AG04450 (cell line): ENCODE measurements at regions not wholly inside any gene's neighbourhood (a gene's known extent, or its start where the extent isn't known, plus 50 kb on each side); places are given as distances from the start of the nearest gene placed in this dataset.

Experiments
- CTCF ChIA-PET: fragments of 300-600, 350-600 bp; formaldehyde crosslinking; extraction: SDS; loops from one replicate; lab custom pipeline; 2022; ENCODE audit warnings: antibody characterized with exemption, inconsistent platforms; lab: Charles Lee
- POLR2A ChIA-PET: fragments of 350-600 bp; formaldehyde crosslinking; extraction: SDS; loops from one replicate; lab custom pipeline; 2021; ENCODE audit warnings: antibody characterized with exemption, inconsistent platforms; lab: Yijun Ruan, JAX
- DNase-seq: peaks from one replicate; pipeline ENCODE4 v3.0.0-alpha.2; 2011; ENCODE audit warnings: low read depth, low spot score
- H3K27ac ChIP-seq: one replicate; pipeline ENCODE4 v1.5.1; 2012; ENCODE audit warnings: low read depth, low read length, control low read depth
- H3K27me3 ChIP-seq: one replicate; pipeline ENCODE4 v1.6.0; 2012; ENCODE audit warnings: low read length; ENCODE audit not compliant: control insufficient read depth, insufficient read depth
- H3K4me3 ChIP-seq: 2 replicates; pipeline ENCODE4 v1.5.1; 2011; ENCODE audit warnings: mild to moderate bottlenecking, low read depth, low read length, control low read depth
- H3K9me3 ChIP-seq: 2 replicates; pipeline ENCODE4 v1.5.1; 2012; ENCODE audit warnings: low read length; ENCODE audit not compliant: control insufficient read depth, insufficient read depth
- TF ChIP-seq, protein P1 (sequence below): IDR thresholded peaks from 2 replicates; pipeline ENCODE4 v1.5.1; 2011; ENCODE audit warnings: low read depth, low read length, control low read depth, inconsistent platforms

DNA sequence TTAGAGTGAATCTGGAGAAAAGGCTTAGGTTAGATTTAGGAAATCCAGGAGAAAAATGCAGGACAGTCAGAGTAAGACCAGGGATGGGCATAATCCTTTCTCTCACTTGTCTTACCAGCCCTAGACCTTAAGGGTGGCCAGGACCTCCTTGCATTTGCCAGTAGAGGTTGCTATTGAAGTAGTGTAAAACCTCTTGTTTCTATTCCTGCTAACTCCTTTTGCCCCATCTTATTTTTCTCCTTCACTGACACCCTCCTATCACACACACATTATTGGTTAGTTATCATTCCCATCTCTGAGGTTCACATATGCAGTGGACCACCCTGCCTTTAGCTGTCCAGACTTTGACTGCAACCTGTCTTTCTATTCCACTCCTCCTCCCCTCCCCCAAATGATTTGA lies 75.0 kb upstream of the MACF1 start:
- CTCF ChIA-PET: interaction anchor here (0.5 to 1.3 kb wide), 5 partner anchors 19 to 129 kb away, joined by 3 to 4 read pairs (median 3); no protein-coding TSS in a partner anchor

DNA sequence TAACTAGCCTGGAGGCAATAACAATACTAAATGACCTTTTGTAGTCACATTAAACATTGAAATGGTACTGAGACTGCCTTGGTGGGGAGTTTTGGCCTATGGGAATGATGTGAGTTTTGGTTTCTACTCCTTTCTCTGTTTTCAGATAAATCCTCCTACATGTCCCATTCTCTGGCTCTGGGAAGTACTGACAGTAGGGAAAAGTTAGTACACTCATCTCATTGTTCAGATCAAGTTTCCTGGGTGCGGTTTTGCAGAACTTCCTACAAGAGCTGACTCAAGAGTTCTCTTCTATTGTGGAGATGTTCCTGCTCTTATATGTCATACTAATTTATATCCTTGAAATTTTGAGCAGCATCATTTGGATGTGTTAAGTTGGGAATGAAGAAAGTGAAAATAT lies 74.2 kb upstream of the MACF1 start:
- POLR2A ChIA-PET: no interaction called here
- Histone ChIP-seq H3K9me3 (no peaks in the 10 kb centered on the region), H3K27ac (no peak overlapping the region), H3K27me3 (no peaks in the 10 kb centered on the region), H3K4me3 (no peak overlapping the region)
- CTCF ChIA-PET: interaction anchor here (0.5 to 1.3 kb wide), 6 partner anchors 20 to 129 kb away, joined by 3 to 4 read pairs (median 3); no protein-coding TSS in a partner anchor
- TF ChIP-seq, protein P1, sequence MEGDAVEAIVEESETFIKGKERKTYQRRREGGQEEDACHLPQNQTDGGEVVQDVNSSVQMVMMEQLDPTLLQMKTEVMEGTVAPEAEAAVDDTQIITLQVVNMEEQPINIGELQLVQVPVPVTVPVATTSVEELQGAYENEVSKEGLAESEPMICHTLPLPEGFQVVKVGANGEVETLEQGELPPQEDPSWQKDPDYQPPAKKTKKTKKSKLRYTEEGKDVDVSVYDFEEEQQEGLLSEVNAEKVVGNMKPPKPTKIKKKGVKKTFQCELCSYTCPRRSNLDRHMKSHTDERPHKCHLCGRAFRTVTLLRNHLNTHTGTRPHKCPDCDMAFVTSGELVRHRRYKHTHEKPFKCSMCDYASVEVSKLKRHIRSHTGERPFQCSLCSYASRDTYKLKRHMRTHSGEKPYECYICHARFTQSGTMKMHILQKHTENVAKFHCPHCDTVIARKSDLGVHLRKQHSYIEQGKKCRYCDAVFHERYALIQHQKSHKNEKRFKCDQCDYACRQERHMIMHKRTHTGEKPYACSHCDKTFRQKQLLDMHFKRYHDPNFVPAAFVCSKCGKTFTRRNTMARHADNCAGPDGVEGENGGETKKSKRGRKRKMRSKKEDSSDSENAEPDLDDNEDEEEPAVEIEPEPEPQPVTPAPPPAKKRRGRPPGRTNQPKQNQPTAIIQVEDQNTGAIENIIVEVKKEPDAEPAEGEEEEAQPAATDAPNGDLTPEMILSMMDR: no peak
- no peak for DNase-seq

More for the DNA sequence above, 75.0 kb upstream of the MACF1 start:
- H3K4me3 ChIP-seq: no peak overlapping the region
- no peak for DNase-seq
- H3K9me3 ChIP-seq: no peaks in the 10 kb centered on the region
- TF ChIP-seq, protein P1: peak; percentile 45
- POLR2A ChIA-PET: no interaction called here
- no peaks in the 10 kb centered on the region for H3K27me3 ChIP-seq
- no peak overlapping the region for H3K27ac ChIP-seq

DNA sequence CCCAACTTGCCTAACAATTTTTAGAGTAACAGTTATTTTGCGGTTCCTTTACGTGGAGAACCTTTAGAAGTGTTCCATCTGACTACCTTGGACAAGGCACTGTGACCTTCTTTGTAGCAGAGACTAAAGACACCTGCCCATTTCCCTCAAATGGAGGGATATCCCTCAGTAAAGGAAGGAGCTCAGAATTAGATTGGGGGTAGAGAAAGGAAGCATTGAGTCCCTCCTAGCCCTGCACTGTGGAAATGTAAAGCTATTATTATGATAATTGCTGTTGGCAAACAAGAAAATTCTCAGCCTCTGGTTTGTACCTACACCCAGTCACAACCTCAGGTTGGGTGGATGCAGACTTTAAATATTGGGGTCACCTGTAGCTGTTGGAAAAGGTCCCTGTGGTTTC lies 72.6 kb upstream of the MACF1 start:
- H3K27me3 ChIP-seq: no peaks in the 10 kb centered on the region
- DNase-seq: no peak
- no peaks in the 10 kb centered on the region for H3K9me3 ChIP-seq
- no peak overlapping the region for H3K27ac ChIP-seq
- ChIA-PET CTCF (interaction anchor here (0.6 to 1.7 kb wide), 5 partner anchors 8 to 61 kb away, joined by 3 to 6 read pairs (median 3); no protein-coding TSS in a partner anchor), POLR2A (interaction anchor here (0.6 to 1.7 kb wide), 2 partner anchors 10 to 266 kb away, joined by 5 read pairs; no protein-coding TSS in a partner anchor)
- H3K4me3 ChIP-seq: no peak overlapping the region
- TF ChIP-seq, protein P1: no peak

DNA sequence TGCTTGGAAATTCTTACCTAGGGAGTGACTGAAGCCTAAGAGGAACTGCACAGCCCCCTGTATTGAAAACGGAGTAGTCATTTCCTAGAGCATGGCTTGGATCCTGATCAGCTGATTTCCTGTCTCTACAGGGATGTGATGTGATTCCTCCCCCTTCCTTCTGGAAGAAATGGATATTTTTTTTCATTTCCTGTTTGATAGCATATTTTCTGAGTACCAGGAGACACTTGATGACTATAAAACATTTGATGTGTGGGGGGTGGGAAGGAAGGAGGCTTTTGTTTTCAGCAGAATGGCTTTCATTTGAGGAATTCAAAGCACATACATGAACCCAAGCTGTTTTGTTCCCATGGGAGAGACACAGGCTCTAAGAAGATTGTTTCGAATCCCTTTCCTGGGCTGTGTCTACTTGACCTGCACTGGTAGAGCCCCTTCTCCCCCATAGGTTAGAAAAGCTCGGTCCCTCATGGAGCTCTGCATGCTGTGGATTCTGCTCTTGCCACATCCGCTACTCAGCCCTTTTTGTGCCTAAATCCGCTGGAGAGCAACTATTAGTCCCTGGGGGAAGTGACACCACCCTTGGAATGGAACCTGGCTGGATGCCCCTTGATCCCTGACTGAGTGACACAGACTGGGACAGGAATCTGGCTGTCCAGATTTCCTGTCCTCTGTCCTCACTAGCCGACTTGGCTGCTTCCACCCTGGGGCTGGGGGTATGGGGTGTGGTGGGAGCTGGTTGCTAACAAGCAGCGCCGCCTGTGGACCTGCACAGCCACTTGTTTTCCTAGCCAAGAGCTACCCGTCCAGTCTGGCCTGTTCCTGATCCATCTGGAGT lies 71.8 kb upstream of the MACF1 start:
- ChIA-PET CTCF (interaction anchor here (0.6 to 1.7 kb wide), 5 partner anchors 9 to 60 kb away, joined by 3 to 6 read pairs (median 5); no protein-coding TSS in a partner anchor), POLR2A (interaction anchor here (1.7 kb wide), 1 partner anchor 10 kb away, joined by 5 read pairs; no protein-coding TSS in a partner anchor)
- TF ChIP-seq, protein P1: no peak
- Histone ChIP-seq H3K27me3 (no peaks in the 10 kb centered on the region), H3K4me3 (no peak overlapping the region), H3K9me3 (no peaks in the 10 kb centered on the region), H3K27ac (no peak overlapping the region)
- no peak for DNase-seq

DNA sequence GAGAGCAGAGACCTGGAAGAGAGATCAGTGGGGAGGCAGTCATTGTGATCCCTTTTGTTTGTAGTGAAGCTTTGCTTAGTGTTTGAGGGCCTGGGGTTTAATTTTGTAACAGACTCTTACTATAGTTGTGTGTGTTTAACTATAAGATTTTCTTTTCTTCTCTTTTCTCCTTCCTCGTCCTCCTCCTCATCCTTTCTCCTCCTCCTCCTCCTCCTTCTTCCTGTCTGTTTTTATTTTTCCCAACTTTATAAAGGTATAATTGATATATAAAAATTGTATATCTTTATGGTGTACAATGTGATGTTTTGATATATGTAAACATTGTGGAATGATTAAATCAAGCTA lies 71.2 kb upstream of the MACF1 start:
- POLR2A ChIA-PET: interaction anchor here (0.6 to 1.7 kb wide), 2 partner anchors 9 to 59 kb away, joined by 3 to 5 read pairs; no protein-coding TSS in a partner anchor
- no peak overlapping the region for H3K4me3 ChIP-seq
- no peak overlapping the region for H3K27ac ChIP-seq
- DNase-seq: no peak
- H3K9me3 ChIP-seq: no peaks in the 10 kb centered on the region
- CTCF ChIA-PET: interaction anchor here (1.2 to 1.7 kb wide), 4 partner anchors 22 to 59 kb away, joined by 5 to 6 read pairs (median 5); no protein-coding TSS in a partner anchor
- no peaks in the 10 kb centered on the region for H3K27me3 ChIP-seq
- TF ChIP-seq, protein P1: no peak
